NCI-H1436 (cell line): ENCODE measurements at regions not wholly inside any gene's neighbourhood (a gene's known extent, or its start where the extent isn't known, plus 50 kb on each side); places are given as distances from the start of the nearest gene placed in this dataset.

Experiments
- DNase-seq: peaks from one replicate; lab custom pipeline; 2025; lab: John Stamatoyannopoulos, UW

GRCh38 chr16:6375465-6376075 is 957.1 kb upstream of the RBFOX1 start:
- no peak for DNase-seq

GRCh38 chr16:6374821-6375220 is 957.8 kb upstream of the RBFOX1 start:
- DNase-seq: no peak

- DNase-seq: no peak
These were observed 967.8 kb upstream of the RBFOX1 start for GRCh38 chr16:6364846-6365245.

- no peak for DNase-seq
These were observed 968.6 kb upstream of the RBFOX1 start for GRCh38 chr16:6363896-6364607.

GRCh38 chr16:6363396-6363795 is 969.2 kb upstream of the RBFOX1 start:
- DNase-seq: no peak

- DNase-seq: no peak
These were observed 970.3 kb upstream of the RBFOX1 start for GRCh38 chr16:6362321-6362720.

GRCh38 chr16:6360641-6361040 is 972.0 kb upstream of the RBFOX1 start:
- DNase-seq: no peak

GRCh38 chr16:6356911-6357310 is 975.7 kb upstream of the RBFOX1 start:
- DNase-seq: no peak

- no peak for DNase-seq
These were observed 982.9 kb upstream of the RBFOX1 start for GRCh38 chr16:6349725-6350124.

GRCh38 chr16:6345090-6345489 is 987.6 kb upstream of the RBFOX1 start:
- DNase-seq: no peak

- DNase-seq: no peak
These were observed 989.5 kb upstream of the RBFOX1 start for GRCh38 chr16:6343157-6343556.

- no peak for DNase-seq
These were observed 990.7 kb upstream of the RBFOX1 start for GRCh38 chr16:6341981-6342380.

GRCh38 chr16:6335072-6335471 is 997.6 kb upstream of the RBFOX1 start:
- no peak for DNase-seq

GRCh38 chr16:6331770-6332169 is 1000.9 kb upstream of the RBFOX1 start:
- DNase-seq: no peak

GRCh38 chr16:6317934-6318333 is 1014.7 kb upstream of the RBFOX1 start:
- DNase-seq: no peak

- DNase-seq: no peak
These were observed 1023.4 kb upstream of the RBFOX1 start for GRCh38 chr16:6309271-6309670.

- no peak for DNase-seq
These were observed 1024.5 kb upstream of the RBFOX1 start for GRCh38 chr16:6308176-6308575.

- DNase-seq: no peak
These were observed 1032.1 kb upstream of the RBFOX1 start for GRCh38 chr16:6300523-6300922.

- no peak for DNase-seq
These were observed 1034.8 kb upstream of the RBFOX1 start for GRCh38 chr16:6297666-6298410.

- no peak for DNase-seq
These were observed 1046.5 kb upstream of the RBFOX1 start for GRCh38 chr16:6286176-6286575.

GRCh38 chr16:6284731-6285130 is 1047.9 kb upstream of the RBFOX1 start:
- no peak for DNase-seq

GRCh38 chr16:6281994-6282393 is 1050.7 kb upstream of the RBFOX1 start:
- no peak for DNase-seq

GRCh38 chr16:6281274-6281673 is 1051.4 kb upstream of the RBFOX1 start:
- no peak for DNase-seq
